GM18951 (cell line): ENCODE measurements at regions not wholly inside any gene's neighbourhood (a gene's known extent, or its start where the extent isn't known, plus 50 kb on each side); places are given as distances from the start of the nearest gene placed in this dataset.
"Not testable (repeated sequence)": the region's sequence is repeated elsewhere in the genome, so short reads cannot be mapped to it uniquely, and the experiment has no call there.

Source experiments
- POLR2A ChIP-seq: IDR thresholded peaks from 4 replicates; pipeline ENCODE4 v1.6.1; 2011; ENCODE audit warnings: mild to moderate bottlenecking; ENCODE audit not compliant: insufficient read length, insufficient read depth; ENCODE audit errors: extremely low read depth
- in situ Hi-C: fragments of 300-500 bp; cut with MboI; formaldehyde crosslinking; loops from one replicate; pipeline ENCODE4 v1.12.0; 2022; ENCODE audit warnings: low sequenced_read_pairs, mixed read lengths, inconsistent platforms; ENCODE audit not compliant: unreplicated experiment

- TF ChIP-seq POLR2A: no peak
- in situ Hi-C loops: no loop called here
Observed at GRCh38 chr9:31699836-31700235, 684.6 kb upstream of the ACO1 start.

GRCh38 chr9:31700252-31701045, 684.0 kb upstream of the ACO1 start:
- no peak for TF ChIP-seq POLR2A
- in situ Hi-C loops: no loop called here

GRCh38 chr9:31702957-31703356, 681.5 kb upstream of the ACO1 start:
- no peak for TF ChIP-seq POLR2A
- in situ Hi-C loops: no loop called here

- in situ Hi-C loops: no loop called here
- no peak for TF ChIP-seq POLR2A
Observed at GRCh38 chr9:31715250-31715649, 669.2 kb upstream of the ACO1 start.

GRCh38 chr9:31719262-31719661, 665.2 kb upstream of the ACO1 start:
- in situ Hi-C loops: no loop called here
- no peak for TF ChIP-seq POLR2A

- TF ChIP-seq POLR2A: no peak
- in situ Hi-C loops: no loop called here
Observed at GRCh38 chr9:31730398-31730797, 654.0 kb upstream of the ACO1 start.

- in situ Hi-C loops: no loop called here
- no peak for TF ChIP-seq POLR2A
Observed at GRCh38 chr9:31733166-31733565, 651.3 kb upstream of the ACO1 start.

GRCh38 chr9:31736581-31737179, 647.8 kb upstream of the ACO1 start:
- in situ Hi-C loops: no loop called here
- TF ChIP-seq POLR2A: no peak

GRCh38 chr9:31740705-31741104, 643.7 kb upstream of the ACO1 start:
- in situ Hi-C loops: no loop called here
- TF ChIP-seq POLR2A: no peak

GRCh38 chr9:31744589-31744988, 639.9 kb upstream of the ACO1 start:
- no peak for TF ChIP-seq POLR2A
- in situ Hi-C loops: no loop called here

GRCh38 chr9:31745468-31745867, 639.0 kb upstream of the ACO1 start:
- TF ChIP-seq POLR2A: no peak
- in situ Hi-C loops: no loop called here

- in situ Hi-C loops: no loop called here
- no peak for TF ChIP-seq POLR2A
Observed at GRCh38 chr9:31745886-31746285, 638.6 kb upstream of the ACO1 start.

- TF ChIP-seq POLR2A: no peak
- in situ Hi-C loops: no loop called here
Observed at GRCh38 chr9:31753756-31754155, 630.7 kb upstream of the ACO1 start.

- TF ChIP-seq POLR2A: no peak
- in situ Hi-C loops: no loop called here
Observed at GRCh38 chr9:31759703-31760102, 624.7 kb upstream of the ACO1 start.

GRCh38 chr9:31774021-31774420, 610.4 kb upstream of the ACO1 start:
- in situ Hi-C loops: not testable (repeated sequence)
